ENCODE measurements at regions not wholly inside any gene's neighbourhood (a gene's known extent, or its start where the extent isn't known, plus 50 kb on each side); places are given as distances from the start of the nearest gene placed in this dataset.

DNA sequence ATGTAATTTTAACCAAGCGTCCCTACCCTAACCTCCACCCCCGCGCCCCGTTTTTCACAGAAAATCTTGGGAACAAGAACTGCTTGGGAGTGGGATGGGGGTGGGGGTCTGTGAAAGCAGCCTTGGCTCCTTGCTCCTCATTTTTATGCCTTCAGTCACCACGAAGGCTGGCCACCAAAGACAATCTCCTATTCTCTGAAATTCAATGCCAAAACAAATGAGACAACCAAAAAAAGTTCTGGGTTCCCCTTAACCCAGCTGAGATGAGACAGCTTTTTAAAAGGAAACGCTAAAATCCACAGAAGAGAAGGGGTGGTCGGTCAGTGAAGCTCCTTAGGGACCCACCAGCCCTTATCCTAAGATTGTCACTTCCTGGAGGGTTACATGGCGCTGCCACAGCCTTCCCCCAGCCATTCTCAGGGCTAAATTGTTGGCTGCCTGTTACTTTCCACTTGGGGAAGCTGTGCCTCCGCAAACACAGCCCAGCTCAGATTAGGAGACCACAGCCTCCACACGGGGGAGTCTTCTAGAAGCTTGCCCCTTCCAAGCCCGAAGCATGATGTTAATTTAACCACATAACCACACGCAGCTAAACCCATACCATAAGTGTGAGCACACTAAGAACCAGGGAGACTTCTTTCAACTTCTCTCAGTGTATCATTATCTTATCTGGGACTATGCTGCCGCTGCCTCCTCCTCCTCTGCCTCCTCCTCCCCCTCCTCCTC, 136.3 kb downstream of the FOXD1 start:
- H3K27ac ChIP-seq = no peak overlapping the region
- TF ChIP-seq, protein P1, sequence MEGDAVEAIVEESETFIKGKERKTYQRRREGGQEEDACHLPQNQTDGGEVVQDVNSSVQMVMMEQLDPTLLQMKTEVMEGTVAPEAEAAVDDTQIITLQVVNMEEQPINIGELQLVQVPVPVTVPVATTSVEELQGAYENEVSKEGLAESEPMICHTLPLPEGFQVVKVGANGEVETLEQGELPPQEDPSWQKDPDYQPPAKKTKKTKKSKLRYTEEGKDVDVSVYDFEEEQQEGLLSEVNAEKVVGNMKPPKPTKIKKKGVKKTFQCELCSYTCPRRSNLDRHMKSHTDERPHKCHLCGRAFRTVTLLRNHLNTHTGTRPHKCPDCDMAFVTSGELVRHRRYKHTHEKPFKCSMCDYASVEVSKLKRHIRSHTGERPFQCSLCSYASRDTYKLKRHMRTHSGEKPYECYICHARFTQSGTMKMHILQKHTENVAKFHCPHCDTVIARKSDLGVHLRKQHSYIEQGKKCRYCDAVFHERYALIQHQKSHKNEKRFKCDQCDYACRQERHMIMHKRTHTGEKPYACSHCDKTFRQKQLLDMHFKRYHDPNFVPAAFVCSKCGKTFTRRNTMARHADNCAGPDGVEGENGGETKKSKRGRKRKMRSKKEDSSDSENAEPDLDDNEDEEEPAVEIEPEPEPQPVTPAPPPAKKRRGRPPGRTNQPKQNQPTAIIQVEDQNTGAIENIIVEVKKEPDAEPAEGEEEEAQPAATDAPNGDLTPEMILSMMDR (IDR thresholded peaks at IDR 0.05) = no peak
- no peak for TF ChIP-seq POLR2A (IDR thresholded peaks at IDR 0.05)
- intact Hi-C loops (cut with DNase I) = no loop called here
- peaks cover 17 to 31% of the 10 kb centered on the region in 2 donors for H3K4me1 ChIP-seq
- H3K9me3 ChIP-seq = no peaks in the 10 kb centered on the region
- 42 to 49% methylated on average over 13 of the region's 13 CpGs for WGBS, 2 donors
- H3K27me3 ChIP-seq = no peaks in the 10 kb centered on the region
- no peak for DNase-seq
- H3K36me3 ChIP-seq = no peaks in the 10 kb centered on the region
- H3K4me3 ChIP-seq (replicated peaks in 1 of 3) = no peak overlapping the region

- 12 to 26% methylated on average over 31 of the region's 31 CpGs for WGBS, 2 donors
- Histone ChIP-seq H3K27me3 (no peaks in the 10 kb centered on the region), H3K9me3 (no peaks in the 10 kb centered on the region), H3K4me3 (replicated peaks in 1 of 3) (no peak overlapping the region), H3K4me1 (peaks cover 17 to 36% of the 10 kb centered on the region in 2 donors), H3K27ac (peak overlapping the region in 1 of 3 donors; percentile 48), H3K36me3 (no peaks in the 10 kb centered on the region)
- peak; percentile 63 for DNase-seq
- TF ChIP-seq POLR2A (IDR thresholded peaks at IDR 0.05) = no peak
- intact Hi-C loops (cut with DNase I) = no loop called here
Measured at GRCh38 chr5:73311291-73312110, 137.1 kb downstream of the FOXD1 start.

DNA sequence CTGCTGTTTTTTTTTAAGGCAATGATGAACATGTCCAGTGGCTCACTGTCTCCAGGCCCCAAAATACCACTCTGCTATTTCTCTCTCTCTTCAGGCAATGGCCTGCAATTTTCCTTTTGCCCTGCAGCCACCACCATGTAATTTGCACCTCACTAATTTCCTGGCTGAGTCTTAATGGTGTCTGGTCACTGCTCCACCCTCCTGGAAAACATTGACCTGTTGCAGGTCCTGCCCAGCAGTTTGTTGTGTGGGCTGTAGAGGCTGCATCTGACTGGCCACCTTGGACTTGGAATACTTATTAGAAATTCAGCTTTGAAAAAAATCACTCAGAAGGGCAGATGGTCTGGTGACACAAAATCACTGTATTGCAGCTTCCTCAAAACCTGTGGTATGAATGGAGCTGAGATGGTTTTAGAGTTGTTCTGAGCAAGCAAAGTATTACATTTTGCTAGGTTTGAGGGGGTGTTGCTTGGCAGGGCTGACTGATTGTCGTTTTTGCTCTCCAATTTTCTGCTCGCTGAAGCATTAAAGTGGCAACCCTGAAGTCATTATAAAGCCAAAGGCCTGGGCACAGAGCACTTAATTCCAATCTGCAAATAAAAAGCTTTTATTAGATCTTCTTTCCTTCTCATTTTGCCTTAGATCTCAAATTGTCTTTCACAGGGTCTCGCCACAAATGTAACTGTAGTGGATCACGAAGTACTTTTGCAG, 134.8 kb downstream of the TMEM174 start:
- WGBS, 2 donors = 22 to 34% methylated on average over 4 of the region's 4 CpGs
- TF ChIP-seq POLR2A (IDR thresholded peaks at IDR 0.05) = no peak
- TF ChIP-seq, protein P1 (IDR thresholded peaks at IDR 0.05) = no peak
- Histone ChIP-seq H3K36me3 (no peaks in the 10 kb centered on the region), H3K9me3 (no peaks in the 10 kb centered on the region), H3K27me3 (peaks cover 5% of the 10 kb centered on the region), H3K4me1 (peaks cover 30 to 58% of the 10 kb centered on the region in 2 donors), H3K4me3 (replicated peaks in 1 of 3) (no peak overlapping the region), H3K27ac (no peak overlapping the region)
- intact Hi-C loops (cut with DNase I) = no loop called here
- DNase-seq = peak; percentile 63 to 65

- Histone ChIP-seq H3K27ac (no peak overlapping the region), H3K36me3 (no peaks in the 10 kb centered on the region), H3K4me1 (peaks cover 30 to 57% of the 10 kb centered on the region in 2 donors), H3K27me3 (peaks cover 12% of the 10 kb centered on the region), H3K4me3 (replicated peaks in 1 of 3) (no peak overlapping the region), H3K9me3 (no peaks in the 10 kb centered on the region)
- TF ChIP-seq POLR2A (IDR thresholded peaks at IDR 0.05) = no peak
- TF ChIP-seq, protein P1 (IDR thresholded peaks at IDR 0.05) = no peak
- no peak for DNase-seq
- WGBS, 2 donors = 94 to 97% methylated on average over 7 of the region's 7 CpGs
- intact Hi-C loops (cut with DNase I) = no loop called here
Measured at GRCh38 chr5:73306741-73307275, 133.8 kb downstream of the TMEM174 start.

DNA sequence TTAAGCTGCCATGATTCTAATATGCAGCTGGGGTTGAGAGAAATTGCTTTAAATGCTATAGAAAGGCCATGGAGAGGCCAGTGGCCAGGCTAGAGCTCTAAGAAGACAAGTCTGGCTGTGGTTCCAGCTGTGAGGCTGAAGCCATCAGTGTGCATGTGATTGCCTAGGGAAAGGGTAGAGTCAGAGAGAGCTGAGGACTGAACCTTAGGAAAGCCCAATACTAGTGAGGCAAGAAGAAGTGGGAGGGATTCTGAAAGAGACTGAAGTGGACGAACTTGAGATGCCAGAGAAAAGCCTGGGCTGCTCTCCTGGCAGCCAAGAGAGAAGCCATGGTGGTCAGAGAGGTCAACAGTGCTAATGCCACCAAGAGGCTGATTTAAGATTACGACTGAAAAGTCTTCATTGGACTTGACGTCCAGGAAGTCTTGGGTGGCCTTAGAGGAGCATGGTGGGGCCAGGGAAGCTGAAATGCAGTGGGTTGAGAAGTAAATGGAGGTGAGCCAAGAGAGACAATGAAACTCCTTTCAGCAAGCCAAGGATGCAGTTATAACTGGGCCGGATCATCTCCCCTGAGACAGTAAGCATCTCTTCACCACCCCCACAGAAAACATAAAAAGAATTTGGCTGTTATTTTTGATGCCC, 133.2 kb downstream of the TMEM174 start:
- H3K36me3 ChIP-seq = no peaks in the 10 kb centered on the region
- H3K4me3 ChIP-seq (replicated peaks in 1 of 3) = no peak overlapping the region
- peaks cover 25 to 51% of the 10 kb centered on the region in 2 donors for H3K4me1 ChIP-seq
- intact Hi-C loops (cut with DNase I) = no loop called here
- no peaks in the 10 kb centered on the region for H3K9me3 ChIP-seq
- DNase-seq = no peak
- H3K27me3 ChIP-seq = peaks cover 18% of the 10 kb centered on the region
- H3K27ac ChIP-seq = no peak overlapping the region
- WGBS, 2 donors = 64 to 74% methylated on average over 4 of the region's 4 CpGs
- TF ChIP-seq, protein P1 (IDR thresholded peaks at IDR 0.05) = no peak
- TF ChIP-seq POLR2A (IDR thresholded peaks at IDR 0.05) = no peak
